K562 (cell line): ENCODE measurements at regions not wholly inside any gene's neighbourhood (a gene's known extent, or its start where the extent isn't known, plus 50 kb on each side); places are given as distances from the start of the nearest gene placed in this dataset.

Experiments
- ATAC-seq: fragments of 200-7000 bp; cut with Tn5 transposase; 3 replicates; pipeline ENCODE4 v1.9.1; 2020; ENCODE audit warnings: moderate library complexity
- BruUV-seq: library from RNA; stranded (reverse); fragments of 400-500 nt; replicated peaks from 2 replicates; lab custom pipeline; 2021; lab: Mats Ljungman, UMichigan
- CTCF ChIA-PET: fragments of 300-600 bp; formaldehyde crosslinking; extraction: SDS; loops from one replicate; lab custom pipeline; 2021; ENCODE audit warnings: low intra/inter-chr PET ratio; lab: Yijun Ruan, JAX
- POLR2A ChIA-PET: fragments of 300-600, 350-650 bp; sonication (Branson Sonifier 250); formaldehyde crosslinking; extraction: SDS; loops from one replicate; lab custom pipeline; 2021; ENCODE audit warnings: antibody characterized with exemption, inconsistent platforms; lab: Yijun Ruan, JAX
- DNase-seq, 4 experiments: peaks; one replicate each; pipeline versions ENCODE4 v3.0.0 to v3.0.0-alpha.2; 2011 to 2018; ENCODE audit warnings: low spot score in 3 of 4, mixed read lengths in 3 of 4; ENCODE audit errors: extremely low read depth in 1 of 4
- FAIRE-seq: peaks from 2 replicates; lab custom pipeline; 2011; peaks lifted over from hg19 to GRCh38; lab: Jason Lieb, UNC
- H2AFZ ChIP-seq: 2 replicates; pipeline ENCODE4 v1.6.0; 2011; ENCODE audit warnings: low read depth, low read length, control low read depth, inconsistent platforms
- H3K27ac ChIP-seq: fragments of 200-600 bp; 3 replicates; pipeline ENCODE4 v1.8.0; 2011; ENCODE audit warnings: low read depth, mild to moderate bottlenecking, control low read depth, inconsistent platforms, low read length, moderate library complexity, mixed read lengths; ENCODE audit errors: extremely low read depth
- H3K27me3 ChIP-seq, 2 experiments: fragments of 300-600 bp in 1 of 2; 2 replicates in 1 of 2; 3 replicates in 1 of 2; pipeline versions ENCODE4 v1.6.0 to v1.8.0; 2011; ENCODE audit warnings: inconsistent platforms in 2 of 2, low read length in 2 of 2, mild to moderate bottlenecking in 1 of 2, mixed read lengths in 1 of 2, moderate library complexity in 1 of 2; ENCODE audit not compliant: control insufficient read depth in 2 of 2, insufficient read depth in 2 of 2
- H3K36me3 ChIP-seq: fragments of 300-600 bp; 3 replicates; pipeline ENCODE4 v1.8.0; 2011; ENCODE audit warnings: mild to moderate bottlenecking, low read length, inconsistent platforms; ENCODE audit not compliant: control insufficient read depth, insufficient read depth
- H3K4me1 ChIP-seq, 2 experiments: fragments of 200-600 bp in 1 of 2; replicated peaks in 1 of 2; 2 replicates in 1 of 2; 3 replicates in 1 of 2; pipeline versions ENCODE4 v1.5.1 to v1.8.0; 2011; ENCODE audit warnings: inconsistent platforms in 2 of 2, low read length in 2 of 2, mild to moderate bottlenecking in 1 of 2, mixed read lengths in 1 of 2, moderate library complexity in 1 of 2; ENCODE audit not compliant: control insufficient read depth in 2 of 2, insufficient read depth in 2 of 2
- H3K4me2 ChIP-seq: 2 replicates; pipeline ENCODE4 v1.6.1; 2011; ENCODE audit warnings: low read length, control low read depth, inconsistent platforms, mixed read lengths; ENCODE audit not compliant: insufficient read depth
- H3K4me3 ChIP-seq: fragments of 200-600 bp; sonication (generic), shearing (Covaris generic); 2 replicates; pipeline ENCODE4 v1.5.1; 2016; ENCODE audit warnings: control low read depth, inconsistent platforms
- H3K79me2 ChIP-seq: fragments of 200-600 bp; 3 replicates; pipeline ENCODE4 v1.8.0; 2011; ENCODE audit warnings: low read length, inconsistent platforms; ENCODE audit not compliant: control insufficient read depth, insufficient read depth
- H3K9ac ChIP-seq, 2 experiments: 2 replicates each; pipeline versions ENCODE4 v1.6.0 to v1.6.1; 2011; ENCODE audit warnings: low read depth in 2 of 2, low read length in 2 of 2, control low read depth in 1 of 2, inconsistent platforms in 1 of 2, mild to moderate bottlenecking in 1 of 2, mixed read lengths in 1 of 2; ENCODE audit not compliant: insufficient read depth in 1 of 2
- H3K9me1 ChIP-seq: one replicate; pipeline ENCODE4 v1.6.0; 2011; ENCODE audit warnings: inconsistent platforms, mild to moderate bottlenecking, low read length, moderate library complexity; ENCODE audit not compliant: control insufficient read depth, insufficient read depth
- H3K9me3 ChIP-seq: replicated peaks from 2 replicates; pipeline ENCODE4 v1.5.1; 2011; ENCODE audit warnings: low read depth, low read length, inconsistent platforms; ENCODE audit not compliant: control insufficient read depth, insufficient read depth
- H4K20me1 ChIP-seq: replicated peaks from 2 replicates; pipeline ENCODE4 v1.6.1; 2011; ENCODE audit warnings: low read length, inconsistent platforms, mixed read lengths; ENCODE audit not compliant: control insufficient read depth, insufficient read depth
- CEBPG ChIP-seq, 3 experiments: fragments of 200-800 bp in 1 of 3; sonication (Bioruptor generic) in 1 of 3; sonication (generic) in 1 of 3; formaldehyde crosslinking in 1 of 3; IDR thresholded peaks in 2 of 3; conservative IDR thresholded peaks in 1 of 3; 2 replicates each; pipeline versions ENCODE4 v1.6.1 to v1.8.0; 2016 to 2022; ENCODE audit warnings: missing compliant biosample characterization in 2 of 3, missing genetic modification characterization in 2 of 3, mild to moderate bottlenecking in 1 of 3, missing genetic modification reagents in 1 of 3
- CREB1 ChIP-seq, 2 experiments: sonication (generic) in 1 of 2; formaldehyde crosslinking in 1 of 2; IDR thresholded peaks; 2 replicates each; pipeline versions ENCODE4 v1.6.1 to v1.8.0; 2012 to 2022; ENCODE audit warnings: inconsistent platforms in 1 of 2, mild to moderate bottlenecking in 1 of 2, missing genetic modification reagents in 1 of 2, moderate library complexity in 1 of 2
- CREM ChIP-seq: IDR thresholded peaks from 2 replicates; pipeline ENCODE4 v1.6.1; 2014; ENCODE audit warnings: antibody characterized with exemption, low read depth
- FOXA3 ChIP-seq, 2 experiments: fragments of 450-650 bp in 1 of 2; sonication (generic) in 1 of 2; formaldehyde crosslinking; IDR thresholded peaks in 1 of 2; conservative IDR thresholded peaks in 1 of 2; 2 replicates each; pipeline versions ENCODE4 v1.4.0 to v1.8.0; 2020 to 2022; ENCODE audit warnings: mild to moderate bottlenecking in 2 of 2, missing genetic modification reagents in 1 of 2
- KDM4B ChIP-seq, 2 experiments: fragments of 450-650 bp in 1 of 2; sonication (generic) in 1 of 2; IDR thresholded peaks; 2 replicates each; pipeline ENCODE4 v1.6.1; 2016 to 2017; ENCODE audit warnings: borderline replicate concordance in 2 of 2, antibody characterized with exemption in 1 of 2, low read depth in 1 of 2, mild to moderate bottlenecking in 1 of 2
- SRSF7 ChIP-seq: fragments of 200-400 bp; formaldehyde crosslinking; optimal IDR thresholded peaks from 2 replicates; pipeline ENCODE3; 2017; ENCODE audit warnings: mild to moderate bottlenecking, low read depth, low read length
- ZNF445 ChIP-seq: fragments of 250-450 bp; sonication (Bioruptor Pico); IDR thresholded peaks from 2 replicates; pipeline ENCODE4 v1.4.0; 2020; ENCODE audit warnings: low read depth, mild to moderate bottlenecking, moderate library complexity
- ZNF507 ChIP-seq: conservative IDR thresholded peaks from 2 replicates; pipeline ENCODE4 v1.6.1; 2017; ENCODE audit warnings: missing genetic modification characterization, missing compliant biosample characterization
- WGBS: fragments of 100-300 bp; shearing (Covaris generic); methylation state at CpG from one replicate; pipeline ENCODE4 v1.1.6; 2016; ENCODE audit warnings: low coverage, mixed read lengths; ENCODE audit not compliant: insufficient coverage; ENCODE audit errors: missing lambda C conversion rate; 5-methylcytosine and 5-hydroxymethylcytosine counted together
- in situ Hi-C: fragments of 300-500 bp; cut with MboI; formaldehyde crosslinking; loops from 4 replicates; pipeline ENCODE4 v1.15.0; 2018; ENCODE audit warnings: inconsistent platforms, mixed read lengths
- intact Hi-C: fragments of 100-400 bp; cut with micrococcal nuclease; formaldehyde crosslinking; loops from 2 replicates; pipeline ENCODE4 v1.14.2; 2022
- TF ChIP-seq, protein P1 (sequence below): fragments of 450-650 bp; IDR thresholded peaks from 2 replicates; pipeline ENCODE4 v1.6.1; 2016; ENCODE audit warnings: antibody characterized with exemption
- TF ChIP-seq, protein P2 (sequence below): fragments of 250-450 bp; sonication (Bioruptor Pico); IDR thresholded peaks from 2 replicates; pipeline ENCODE4 v1.4.0; 2020; ENCODE audit warnings: mild to moderate bottlenecking
- TF ChIP-seq, protein P3 (sequence below): fragments of 250-450 bp; sonication (Bioruptor Pico); IDR thresholded peaks from 2 replicates; pipeline ENCODE4 v1.5.0; 2021; ENCODE audit warnings: mild to moderate bottlenecking, moderate library complexity
- TF ChIP-seq, protein P4 (sequence below): fragments of 200-800 bp; sonication (Bioruptor generic); IDR thresholded peaks from 2 replicates; pipeline ENCODE4 v1.6.1; 2017; ENCODE audit warnings: missing genetic modification characterization, missing compliant biosample characterization

DNA sequence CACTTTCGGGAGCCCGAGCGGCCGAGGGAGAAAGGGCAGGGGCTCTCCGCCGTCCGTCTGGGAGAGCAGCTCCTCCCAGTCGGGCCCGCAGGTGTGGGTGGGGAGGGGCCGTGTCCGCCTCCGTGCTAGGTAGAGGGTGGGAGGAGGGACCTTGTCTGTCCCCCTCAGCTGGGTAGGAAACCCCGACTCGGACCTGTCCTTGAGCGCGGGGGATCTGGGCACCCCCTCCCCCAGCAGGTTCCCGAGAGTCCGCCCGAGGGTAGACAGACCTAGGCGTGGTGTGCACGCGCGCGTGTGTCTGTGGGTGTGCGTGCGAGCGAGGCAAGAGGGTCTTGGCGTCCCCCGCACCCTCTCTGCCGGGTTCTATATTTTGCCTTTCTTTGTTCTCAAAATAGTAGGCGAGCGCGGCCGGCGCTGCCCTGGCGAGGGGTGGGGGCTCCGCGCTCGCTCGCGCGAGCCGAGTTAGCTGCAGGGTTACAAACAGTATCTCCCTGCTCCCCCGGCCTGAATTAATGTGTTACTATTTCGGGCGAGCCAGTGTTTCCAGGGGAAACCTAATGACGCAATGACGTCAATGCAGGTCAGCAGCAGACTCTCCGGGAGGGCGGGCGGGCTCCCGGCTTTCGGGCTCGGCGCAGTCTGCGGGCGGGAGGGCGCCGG lies 73.9 kb upstream of the LEP start:
- in situ Hi-C loops (no loop called here), intact Hi-C loops (no loop called here)
- Histone ChIP-seq H3K9ac (no peak overlapping the region), H3K27ac (no peak overlapping the region), H3K36me3 (no peaks in the 10 kb centered on the region), H3K4me3 (no peak overlapping the region), H3K4me2 (no peak overlapping the region), H3K9me3 (no peaks in the 10 kb centered on the region), H3K9me1 (peaks cover 4% of the 10 kb centered on the region), H2AFZ (no peak overlapping the region), H4K20me1 (peaks cover 10% of the 10 kb centered on the region), H3K4me1 (peaks cover 0 to 24% of the 10 kb centered on the region in 2 experiments; a peak in 2 of 5 replicates), H3K27me3 (peaks cover 26 to 70% of the 10 kb centered on the region in 2 experiments; a peak in 4 of 5 replicates), H3K79me2 (no peaks in the 10 kb centered on the region)
- ChIA-PET POLR2A (no interaction called here), CTCF (no interaction called here)
- FAIRE-seq (no peak), ATAC-seq (peak; percentile 50), DNase-seq (peak; percentile 50 to 62 (median 57))
- BruUV-seq, result no TSS peak
- 10% methylated on average over 47 of the region's 59 CpGs for WGBS
- TF ChIP-seq, protein P1, sequence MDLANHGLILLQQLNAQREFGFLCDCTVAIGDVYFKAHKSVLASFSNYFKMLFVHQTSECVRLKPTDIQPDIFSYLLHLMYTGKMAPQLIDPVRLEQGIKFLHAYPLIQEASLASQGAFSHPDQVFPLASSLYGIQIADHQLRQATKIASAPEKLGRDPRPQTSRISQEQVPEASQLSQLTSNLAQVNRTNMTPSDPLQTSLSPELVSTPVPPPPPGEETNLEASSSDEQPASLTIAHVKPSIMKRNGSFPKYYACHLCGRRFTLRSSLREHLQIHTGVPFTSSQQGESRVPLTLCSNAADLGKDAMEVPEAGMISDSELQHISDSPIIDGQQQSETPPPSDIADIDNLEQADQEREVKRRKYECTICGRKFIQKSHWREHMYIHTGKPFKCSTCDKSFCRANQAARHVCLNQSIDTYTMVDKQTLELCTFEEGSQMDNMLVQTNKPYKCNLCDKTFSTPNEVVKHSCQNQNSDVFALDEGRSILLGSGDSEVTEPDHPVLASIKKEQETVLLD, result no peak
- TF ChIP-seq, protein P2, sequence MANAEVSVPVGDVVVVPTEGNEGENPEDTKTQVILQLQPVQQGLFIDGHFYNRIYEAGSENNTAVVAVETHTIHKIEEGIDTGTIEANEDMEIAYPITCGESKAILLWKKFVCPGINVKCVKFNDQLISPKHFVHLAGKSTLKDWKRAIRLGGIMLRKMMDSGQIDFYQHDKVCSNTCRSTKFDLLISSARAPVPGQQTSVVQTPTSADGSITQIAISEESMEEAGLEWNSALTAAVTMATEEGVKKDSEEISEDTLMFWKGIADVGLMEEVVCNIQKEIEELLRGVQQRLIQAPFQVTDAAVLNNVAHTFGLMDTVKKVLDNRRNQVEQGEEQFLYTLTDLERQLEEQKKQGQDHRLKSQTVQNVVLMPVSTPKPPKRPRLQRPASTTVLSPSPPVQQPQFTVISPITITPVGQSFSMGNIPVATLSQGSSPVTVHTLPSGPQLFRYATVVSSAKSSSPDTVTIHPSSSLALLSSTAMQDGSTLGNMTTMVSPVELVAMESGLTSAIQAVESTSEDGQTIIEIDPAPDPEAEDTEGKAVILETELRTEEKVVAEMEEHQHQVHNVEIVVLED (CRISPR knock-in tag), result no peak
- TF ChIP-seq CREM (peak; percentile 73), ZNF507 (no peak), ZNF445 (no peak), KDM4B (IDR thresholded peaks at IDR 0.05; ENCODE audit: borderline replicate concordance in 2 of 2, low read depth in 1 of 2) (no peak), CEBPG (CRISPR knock-in tag; IDR thresholded peaks at IDR 0.05) (no peak), CEBPG (tag; conservative IDR thresholded peaks at IDR 0.05 in 1 of 2, IDR thresholded peaks at IDR 0.05 in 1 of 2) (peak in 1 of 2 experiments; percentile 75; a peak in 2 of 4 replicates), CREB1 (IDR thresholded peaks at IDR 0.05) (peak; percentile 34; the same call in 1 of the 2 replicates), CREB1 (CRISPR knock-in tag; IDR thresholded peaks at IDR 0.05) (no peak), FOXA3 (CRISPR knock-in tag; conservative IDR thresholded peaks at IDR 0.05 in 1 of 2, IDR thresholded peaks at IDR 0.05 in 1 of 2) (no peak), SRSF7 (no peak)
- TF ChIP-seq, protein P3, sequence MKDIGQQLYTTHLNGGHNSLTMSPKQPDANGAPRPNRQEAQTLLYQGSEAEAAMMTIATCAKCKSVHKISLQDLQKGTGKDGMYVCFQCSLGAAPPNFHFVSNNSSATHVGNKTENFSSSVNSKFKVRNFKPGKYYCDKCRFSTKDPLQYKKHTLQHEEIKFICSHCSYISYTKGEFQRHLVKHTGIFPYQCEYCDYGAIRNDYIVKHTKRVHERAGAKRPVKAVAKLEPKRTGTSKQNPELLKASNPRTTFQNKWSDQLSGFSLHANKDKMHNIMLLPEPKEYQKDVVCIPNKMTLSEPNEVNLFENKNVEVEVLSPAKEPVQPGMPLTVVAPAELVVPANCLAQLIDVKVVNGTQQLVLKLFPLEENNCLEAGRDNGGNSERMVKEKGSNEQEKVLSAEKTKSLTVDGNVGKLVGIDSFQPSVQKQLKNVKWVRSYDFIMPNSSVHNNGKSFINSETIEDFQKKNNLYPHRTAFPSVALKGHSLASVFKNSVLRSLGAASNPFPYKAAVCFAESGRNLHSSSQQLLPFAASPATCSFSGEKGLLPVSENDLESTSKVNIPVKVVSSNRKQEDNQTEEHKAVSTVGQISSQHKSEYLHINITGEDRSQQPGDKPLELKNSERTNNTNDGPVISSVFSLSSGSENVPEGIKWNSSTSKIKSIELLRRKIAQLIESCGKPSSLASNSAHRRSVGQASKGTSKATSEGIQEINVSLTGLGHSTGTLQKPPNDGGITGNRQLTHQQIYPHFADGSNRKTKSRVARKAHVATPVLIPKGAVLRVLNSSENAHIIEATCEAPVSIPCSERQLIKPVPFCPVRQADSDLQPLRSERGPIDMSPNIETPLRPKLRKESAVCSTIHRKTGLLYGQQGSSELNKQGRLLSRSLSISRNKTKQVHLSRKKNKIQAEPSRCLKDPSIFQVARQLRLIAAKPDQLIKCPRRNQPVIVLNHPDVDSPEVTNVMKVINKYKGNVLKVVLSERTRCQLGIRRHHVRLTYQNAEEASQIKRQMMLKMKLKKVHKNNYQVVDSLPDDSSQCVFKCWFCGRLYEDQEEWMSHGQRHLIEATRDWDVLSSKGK (CRISPR knock-in tag), result no peak
- TF ChIP-seq, protein P4, sequence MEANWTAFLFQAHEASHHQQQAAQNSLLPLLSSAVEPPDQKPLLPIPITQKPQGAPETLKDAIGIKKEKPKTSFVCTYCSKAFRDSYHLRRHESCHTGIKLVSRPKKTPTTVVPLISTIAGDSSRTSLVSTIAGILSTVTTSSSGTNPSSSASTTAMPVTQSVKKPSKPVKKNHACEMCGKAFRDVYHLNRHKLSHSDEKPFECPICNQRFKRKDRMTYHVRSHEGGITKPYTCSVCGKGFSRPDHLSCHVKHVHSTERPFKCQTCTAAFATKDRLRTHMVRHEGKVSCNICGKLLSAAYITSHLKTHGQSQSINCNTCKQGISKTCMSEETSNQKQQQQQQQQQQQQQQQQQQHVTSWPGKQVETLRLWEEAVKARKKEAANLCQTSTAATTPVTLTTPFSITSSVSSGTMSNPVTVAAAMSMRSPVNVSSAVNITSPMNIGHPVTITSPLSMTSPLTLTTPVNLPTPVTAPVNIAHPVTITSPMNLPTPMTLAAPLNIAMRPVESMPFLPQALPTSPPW, result peak; percentile 16; the same call in 1 of the 2 replicates
